DND-41 (cell line): ENCODE measurements at regions not wholly inside any gene's neighbourhood (a gene's known extent, or its start where the extent isn't known, plus 50 kb on each side); places are given as distances from the start of the nearest gene placed in this dataset.

Experiments used
- CTCF ChIP-seq: IDR thresholded peaks from 2 replicates; pipeline ENCODE4 v1.5.1; 2012; ENCODE audit warnings: borderline replicate concordance, low read length, moderate library complexity, mild to moderate bottlenecking; ENCODE audit not compliant: poor library complexity, severe bottlenecking; ENCODE audit errors: extremely low read depth
- EZH2 ChIP-seq: IDR thresholded peaks from 3 replicates; pipeline ENCODE4 v1.6.1; 2012; ENCODE audit warnings: borderline replicate concordance, low read depth, mild to moderate bottlenecking, moderate library complexity, low read length, inconsistent platforms; ENCODE audit not compliant: severe bottlenecking

GRCh38 chr17:52384695-52385094 lies 226.2 kb upstream of the CA10 start:
- no peak for TF ChIP-seq CTCF
- TF ChIP-seq EZH2: no peak
